GM12878 (cell line): ENCODE measurements at regions not wholly inside any gene's neighbourhood (a gene's known extent, or its start where the extent isn't known, plus 50 kb on each side); places are given as distances from the start of the nearest gene placed in this dataset.

Experiments used
- ATAC-seq: fragments of 200-7000 bp; cut with Tn5 transposase; 3 replicates; pipeline ENCODE4 v1.9.1; 2020; ENCODE audit warnings: mild to moderate bottlenecking, moderate library complexity
- BruUV-seq: library from RNA; stranded (reverse); fragments of 400-500 nt; replicated peaks from 2 replicates; lab custom pipeline; 2021; lab: Mats Ljungman, UMichigan
- CTCF ChIA-PET: fragments of 300-600 bp; sonication (Branson Sonifier 250); formaldehyde crosslinking; extraction: SDS; loops from one replicate; lab custom pipeline; 2021; ENCODE audit warnings: inconsistent platforms; lab: Yijun Ruan, JAX
- POLR2A ChIA-PET: fragments of 350-600 bp; formaldehyde crosslinking; extraction: SDS; loops from one replicate; lab custom pipeline; 2021; ENCODE audit warnings: inconsistent platforms; lab: Charles Lee
- RAD21 ChIA-PET: fragments of 300-600 bp; sonication (Branson Sonifier 250); formaldehyde crosslinking; loops from one replicate; lab custom pipeline; 2023; ENCODE audit warnings: antibody characterized with exemption; ENCODE audit not compliant: unreplicated experiment; lab: Charles Lee
- SMC1A ChIA-PET: fragments of 300-600 bp; sonication (Branson Sonifier 250); formaldehyde crosslinking; loops from one replicate; lab custom pipeline; 2023; ENCODE audit not compliant: unreplicated experiment, uncharacterized antibody; lab: Charles Lee
- DNase-seq: peaks from one replicate; pipeline ENCODE4 v3.0.0-alpha.2; 2011; ENCODE audit warnings: low read depth, low spot score
- FAIRE-seq: peaks from 3 replicates; lab custom pipeline; 2011; peaks lifted over from hg19 to GRCh38; lab: Jason Lieb, UNC
- H2AFZ ChIP-seq: 2 replicates; pipeline ENCODE4 v1.6.0; 2011; ENCODE audit warnings: low read depth, low read length, control low read depth; ENCODE audit not compliant: control insufficient read depth
- H3K27ac ChIP-seq: 2 replicates; pipeline ENCODE4 v1.5.1; 2011; ENCODE audit warnings: control low read depth; ENCODE audit not compliant: control insufficient read depth, insufficient read depth
- H3K27me3 ChIP-seq, 2 experiments: replicated peaks in 1 of 2; 2 replicates each; pipeline versions ENCODE4 v1.6.0 to v1.6.1; 2011; ENCODE audit warnings: low read length in 1 of 2; ENCODE audit not compliant: control insufficient read depth in 2 of 2, insufficient read depth in 2 of 2
- H3K36me3 ChIP-seq, 2 experiments: 2 replicates each; pipeline ENCODE4 v1.5.1; 2011; ENCODE audit warnings: low read length in 1 of 2; ENCODE audit not compliant: control insufficient read depth in 2 of 2, insufficient read depth in 2 of 2
- H3K4me1 ChIP-seq: 2 replicates; pipeline ENCODE4 v1.6.1; 2011; ENCODE audit warnings: mild to moderate bottlenecking, low read length, moderate library complexity, mixed read lengths; ENCODE audit not compliant: control insufficient read depth, insufficient read depth
- H3K4me2 ChIP-seq: 2 replicates; pipeline ENCODE4 v1.6.0; 2011; ENCODE audit warnings: control low read depth; ENCODE audit not compliant: control insufficient read depth, insufficient read depth
- H3K4me3 ChIP-seq: fragments of 200-600 bp; sonication (generic); 2 replicates; pipeline ENCODE4 v1.5.1; 2016
- H3K79me2 ChIP-seq: 2 replicates; pipeline ENCODE4 v1.6.0; 2011; ENCODE audit warnings: low read length; ENCODE audit not compliant: control insufficient read depth, insufficient read depth
- H3K9ac ChIP-seq: 2 replicates; pipeline ENCODE4 v1.8.0; 2011; ENCODE audit warnings: low read length, control low read depth, mixed read lengths; ENCODE audit not compliant: control insufficient read depth, insufficient read depth
- H3K9me3 ChIP-seq: replicated peaks from 3 replicates; pipeline ENCODE4 v1.5.1; 2011; ENCODE audit warnings: mild to moderate bottlenecking, low read length; ENCODE audit not compliant: control insufficient read depth, insufficient read depth
- H4K20me1 ChIP-seq: 2 replicates; pipeline ENCODE4 v1.6.0; 2011; ENCODE audit not compliant: control insufficient read depth, insufficient read depth
- CBX5 ChIP-seq: sonication (generic); IDR thresholded peaks from 2 replicates; pipeline ENCODE4 v1.6.1; 2016; ENCODE audit warnings: low read depth, moderate library complexity, mild to moderate bottlenecking, inconsistent platforms
- CTCF ChIP-seq, 3 experiments: IDR thresholded peaks in 2 of 3; conservative IDR thresholded peaks in 1 of 3; 2 replicates each; pipeline ENCODE4 v1.5.1; 2011; ENCODE audit warnings: low read depth in 3 of 3, low read length in 3 of 3, mild to moderate bottlenecking in 3 of 3, control low read depth in 2 of 3, moderate library complexity in 2 of 3, inconsistent platforms in 1 of 3, mixed read lengths in 1 of 3; ENCODE audit not compliant: control insufficient read depth in 2 of 3, insufficient read depth in 1 of 3; ENCODE audit errors: extremely low read depth in 1 of 3
- EED ChIP-seq: sonication (generic); IDR thresholded peaks from 2 replicates; pipeline ENCODE4 v1.6.1; 2016; ENCODE audit warnings: antibody characterized with exemption, low read depth
- EGR1 ChIP-seq, 2 experiments: IDR thresholded peaks; 1 replicate in 1 of 2; 2 replicates in 1 of 2; pipeline ENCODE4 v1.6.1; 2011 to 2012; ENCODE audit warnings: low read depth in 2 of 2, low read length in 2 of 2, borderline replicate concordance in 1 of 2, mild to moderate bottlenecking in 1 of 2, moderate library complexity in 1 of 2
- GATAD2B ChIP-seq: fragments of 450-650 bp; conservative IDR thresholded peaks from 2 replicates; pipeline ENCODE4 v1.6.1; 2017; ENCODE audit warnings: low read depth, mild to moderate bottlenecking, moderate library complexity
- HCFC1 ChIP-seq: fragments of 150-350 bp; IDR thresholded peaks from 2 replicates; pipeline ENCODE4 v1.6.1; 2014; ENCODE audit warnings: low read length
- IKZF1 ChIP-seq: fragments of 450-650 bp; conservative IDR thresholded peaks from 2 replicates; pipeline ENCODE4 v1.6.1; 2017; ENCODE audit warnings: antibody characterized with exemption, mild to moderate bottlenecking
- RAD21 ChIP-seq: IDR thresholded peaks from 2 replicates; pipeline ENCODE4 v1.6.1; 2011; ENCODE audit warnings: mild to moderate bottlenecking, low read depth, low read length, moderate library complexity; ENCODE audit not compliant: insufficient read depth
- RUNX3 ChIP-seq: IDR thresholded peaks from 2 replicates; pipeline ENCODE4 v1.6.1; 2012; ENCODE audit warnings: low read length, inconsistent platforms
- SIX5 ChIP-seq: IDR thresholded peaks from 2 replicates; pipeline ENCODE4 v1.6.1; 2011; ENCODE audit warnings: mild to moderate bottlenecking, low read depth, low read length, moderate library complexity; ENCODE audit not compliant: severe bottlenecking
- SMC3 ChIP-seq: IDR thresholded peaks from 2 replicates; pipeline ENCODE4 v1.6.1; 2011; ENCODE audit warnings: low read length, improper control_type of control experiment, borderline replicate concordance
- TBL1XR1 ChIP-seq: IDR thresholded peaks from 2 replicates; pipeline ENCODE4 v1.6.1; 2012; ENCODE audit warnings: low read depth, low read length, improper control_type of control experiment
- TCF7 ChIP-seq: IDR thresholded peaks from 2 replicates; pipeline ENCODE4 v1.6.1; 2014; ENCODE audit warnings: antibody characterized with exemption, borderline replicate concordance
- WGBS: methylation state at CpG from one replicate; pipeline ENCODE4 v1.1.6; 2016; ENCODE audit warnings: low lambda C conversion rate; ENCODE audit not compliant: insufficient replicate concordance, insufficient coverage; ENCODE audit errors: missing lambda C conversion rate; 5-methylcytosine and 5-hydroxymethylcytosine counted together
- in situ Hi-C: fragments of 300-500 bp; cut with MboI; formaldehyde crosslinking; loops from 9 replicates; pipeline ENCODE4 v1.14.3; 2018; ENCODE audit warnings: mixed read lengths
- intact Hi-C: fragments of 100-400 bp; cut with micrococcal nuclease; formaldehyde crosslinking; loops from one replicate; pipeline ENCODE4 v1.14.2; 2022; ENCODE audit not compliant: unreplicated experiment
- TF ChIP-seq, protein P1 (sequence below): fragments of 450-650 bp; IDR thresholded peaks from 2 replicates; pipeline ENCODE4 v1.6.1; 2018; ENCODE audit warnings: mild to moderate bottlenecking, low read depth, moderate library complexity; ENCODE audit not compliant: partially characterized antibody

GRCh38 chr9:87336914-87337333 is 160.7 kb upstream of the DAPK1 start:
- Histone ChIP-seq H2AFZ (peak overlapping the region; percentile 57; the same call in 1 of the 2 replicates), H3K4me3 (peak overlapping the region; percentile 8; the same call in 1 of the 2 replicates), H3K27ac (no peak overlapping the region), H3K27me3 (no peaks in the 10 kb centered on the region), H3K4me2 (peak overlapping the region; percentile 88), H3K79me2 (no peaks in the 10 kb centered on the region), H3K9me3 (peaks cover under 1% of the 10 kb centered on the region; the same call in 2 of the 3 replicates), H4K20me1 (no peaks in the 10 kb centered on the region), H3K36me3 (no peaks in the 10 kb centered on the region)
- ATAC-seq (peak; percentile 86), FAIRE-seq (peak; percentile 13), DNase-seq (peak; percentile 13)
- CTCF ChIA-PET: interaction anchor here (0.5 to 4.8 kb wide), 19 partner anchors 11 to 923 kb away, joined by 3 to 59 read pairs (median 4); partner anchors contain the start of gene DAPK1
- SMC1A ChIA-PET: interaction anchor here (0.8 to 2.5 kb wide), 12 partner anchors 12 to 331 kb away, joined by 3 to 26 read pairs (median 6); partner anchors contain the start of gene DAPK1
- RAD21 ChIA-PET: interaction anchor here (0.7 to 2.3 kb wide), 8 partner anchors 37 to 330 kb away, joined by 3 to 14 read pairs (median 4); partner anchors contain the start of gene DAPK1
- intact Hi-C loops: loop anchor here (1.0 to 2.0 kb wide), 3 partner anchors 162 to 476 kb away; no protein-coding TSS in a partner anchor
- no TSS peak for BruUV-seq
- in situ Hi-C loops: no loop called here
- TF ChIP-seq CTCF (IDR thresholded peaks at IDR 0.05 in 2 of 3, conservative IDR thresholded peaks at IDR 0.05 in 1 of 3; ENCODE audit: control insufficient read depth in 2 of 3, extremely low read depth in 1 of 3, insufficient read depth in 1 of 3, low read depth in 3 of 3, low read length in 3 of 3): peak; percentile 47 to 65 (median 52)
- TF ChIP-seq RUNX3: peak; percentile 34; the same call in 1 of the 2 replicates
- peak; percentile 89 for TF ChIP-seq SMC3
- no peak for TF ChIP-seq EGR1 (IDR thresholded peaks at IDR 0.05; ENCODE audit: borderline replicate concordance in 1 of 2, low read depth in 2 of 2, low read length in 2 of 2)
- no peak for TF ChIP-seq TBL1XR1
- no peak; the same call in 1 of the 2 replicates for TF ChIP-seq IKZF1
- TF ChIP-seq EED: no peak
- TF ChIP-seq HCFC1: no peak
- TF ChIP-seq, protein P1, sequence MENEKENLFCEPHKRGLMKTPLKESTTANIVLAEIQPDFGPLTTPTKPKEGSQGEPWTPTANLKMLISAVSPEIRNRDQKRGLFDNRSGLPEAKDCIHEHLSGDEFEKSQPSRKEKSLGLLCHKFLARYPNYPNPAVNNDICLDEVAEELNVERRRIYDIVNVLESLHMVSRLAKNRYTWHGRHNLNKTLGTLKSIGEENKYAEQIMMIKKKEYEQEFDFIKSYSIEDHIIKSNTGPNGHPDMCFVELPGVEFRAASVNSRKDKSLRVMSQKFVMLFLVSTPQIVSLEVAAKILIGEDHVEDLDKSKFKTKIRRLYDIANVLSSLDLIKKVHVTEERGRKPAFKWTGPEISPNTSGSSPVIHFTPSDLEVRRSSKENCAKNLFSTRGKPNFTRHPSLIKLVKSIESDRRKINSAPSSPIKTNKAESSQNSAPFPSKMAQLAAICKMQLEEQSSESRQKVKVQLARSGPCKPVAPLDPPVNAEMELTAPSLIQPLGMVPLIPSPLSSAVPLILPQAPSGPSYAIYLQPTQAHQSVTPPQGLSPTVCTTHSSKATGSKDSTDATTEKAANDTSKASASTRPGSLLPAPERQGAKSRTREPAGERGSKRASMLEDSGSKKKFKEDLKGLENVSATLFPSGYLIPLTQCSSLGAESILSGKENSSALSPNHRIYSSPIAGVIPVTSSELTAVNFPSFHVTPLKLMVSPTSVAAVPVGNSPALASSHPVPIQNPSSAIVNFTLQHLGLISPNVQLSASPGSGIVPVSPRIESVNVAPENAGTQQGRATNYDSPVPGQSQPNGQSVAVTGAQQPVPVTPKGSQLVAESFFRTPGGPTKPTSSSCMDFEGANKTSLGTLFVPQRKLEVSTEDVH: no peak
- TF ChIP-seq GATAD2B: no peak
- peak; percentile 92 for TF ChIP-seq RAD21
- TF ChIP-seq TCF7: 0 out of 2 replicates have a peak, but pooled peaks have one; percentile 18
- no peak for TF ChIP-seq SIX5
- TF ChIP-seq CBX5: 0 out of 2 replicates have a peak, but pooled peaks have one; percentile 55
- TF ChIP-seq, all 136 proteins: peak for 6
- 14% methylated on average over 12 of the region's 12 CpGs for WGBS
- H3K4me1 ChIP-seq: peaks cover 4% of the 10 kb centered on the region; the same call in 1 of the 2 replicates
- H3K9ac ChIP-seq: no peak overlapping the region
- POLR2A ChIA-PET: no interaction called here
